ENCODE measurements at regions not wholly inside any gene's neighbourhood (a gene's known extent, or its start where the extent isn't known, plus 50 kb on each side); places are given as distances from the start of the nearest gene placed in this dataset.

GRCh38 chr16:6021276-6021943 lies 923.8 kb upstream of the EEF2KMT start:
- Mint-ChIP-seq H3K27me3 (peaks cover 3% of the 10 kb centered on the region), H3K36me3 (no peaks in the 10 kb centered on the region), H3K4me3 (no peak overlapping the region), H3K4me1 (no peaks in the 10 kb centered on the region), H3K27ac (no peak overlapping the region), H3K9me3 (no peaks in the 10 kb centered on the region)
- DNase-seq (ENCODE audit: low spot score in 2 of 2), result no peak
- no peak for ATAC-seq (ENCODE audit: low read depth)

DNA sequence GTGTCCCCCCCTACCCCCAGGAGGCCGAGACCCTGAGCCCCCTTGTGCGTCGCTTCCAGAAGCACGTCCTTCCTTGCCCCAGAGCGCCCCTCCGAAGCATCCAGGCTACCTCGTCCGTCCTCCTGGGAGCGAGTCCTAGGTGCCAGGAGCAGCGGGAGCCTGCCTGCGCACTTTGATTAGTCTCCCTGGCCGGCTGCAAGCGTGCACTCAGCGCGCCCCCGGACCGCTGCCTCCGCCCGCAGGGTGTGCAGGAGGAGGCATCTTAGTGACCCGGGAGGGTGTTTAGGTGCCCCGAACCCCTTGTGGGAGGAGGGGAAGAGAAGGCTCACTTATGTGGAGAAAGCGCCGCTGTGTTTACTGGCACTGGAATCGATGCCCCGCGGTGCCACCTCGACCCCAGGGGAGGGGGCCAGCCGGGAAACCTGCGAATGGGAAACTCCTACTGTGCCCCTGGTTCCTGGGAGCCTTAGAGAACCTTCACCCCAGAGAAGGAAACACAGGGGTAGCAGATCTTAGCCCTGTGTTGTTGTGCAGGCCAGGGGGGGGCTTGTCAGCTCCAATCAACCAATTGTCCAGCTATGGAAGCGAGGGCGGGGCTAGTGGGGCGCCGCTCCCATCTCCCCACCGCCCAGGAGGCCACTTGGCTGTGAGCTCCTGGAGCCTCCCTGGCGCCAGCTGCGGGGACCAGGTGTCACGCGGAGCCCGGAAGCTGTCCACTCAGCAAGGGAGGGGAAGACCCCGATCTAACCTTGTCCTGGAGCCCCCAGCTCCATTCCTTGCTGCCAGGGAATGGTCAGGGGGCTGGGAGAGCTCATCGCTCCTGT lies 922.8 kb upstream of the EEF2KMT start:
- no peak for ATAC-seq (ENCODE audit: low read depth)
- no peaks in the 10 kb centered on the region for H3K36me3 Mint-ChIP-seq
- H3K4me3 Mint-ChIP-seq, result no peak overlapping the region
- H3K9me3 Mint-ChIP-seq, result peaks cover 2% of the 10 kb centered on the region
- H3K27me3 Mint-ChIP-seq, result peaks cover 3% of the 10 kb centered on the region
- no peak for DNase-seq (ENCODE audit: low spot score in 2 of 2)
- no peak overlapping the region for H3K27ac Mint-ChIP-seq
- no peaks in the 10 kb centered on the region for H3K4me1 Mint-ChIP-seq

DNA sequence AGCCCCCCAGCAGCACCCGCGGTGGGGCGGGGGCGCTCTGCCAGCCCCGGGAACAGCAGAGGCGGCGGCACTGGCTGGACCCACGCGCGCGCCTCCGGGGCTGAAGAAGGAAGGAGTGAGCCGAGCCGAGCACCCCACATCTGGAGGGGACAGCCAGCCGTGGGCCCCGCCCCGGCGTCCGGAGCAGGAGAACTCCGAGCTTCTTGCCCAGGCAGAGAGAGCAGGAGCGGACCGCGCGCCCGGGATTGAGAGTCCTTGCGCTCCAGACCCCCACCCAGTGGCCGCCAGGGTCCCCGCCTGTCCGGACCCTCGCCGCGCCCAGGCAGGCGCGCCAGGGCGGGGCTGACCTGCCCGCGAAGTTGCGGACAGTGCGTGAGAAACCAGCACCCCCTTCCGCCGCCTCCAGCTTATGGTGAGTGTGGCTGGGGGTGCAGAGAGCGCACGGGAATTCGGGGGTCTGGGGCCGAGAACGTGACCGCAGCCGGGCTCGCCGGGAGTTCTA lies 921.9 kb upstream of the EEF2KMT start:
- no peak overlapping the region for H3K27ac Mint-ChIP-seq

DNA sequence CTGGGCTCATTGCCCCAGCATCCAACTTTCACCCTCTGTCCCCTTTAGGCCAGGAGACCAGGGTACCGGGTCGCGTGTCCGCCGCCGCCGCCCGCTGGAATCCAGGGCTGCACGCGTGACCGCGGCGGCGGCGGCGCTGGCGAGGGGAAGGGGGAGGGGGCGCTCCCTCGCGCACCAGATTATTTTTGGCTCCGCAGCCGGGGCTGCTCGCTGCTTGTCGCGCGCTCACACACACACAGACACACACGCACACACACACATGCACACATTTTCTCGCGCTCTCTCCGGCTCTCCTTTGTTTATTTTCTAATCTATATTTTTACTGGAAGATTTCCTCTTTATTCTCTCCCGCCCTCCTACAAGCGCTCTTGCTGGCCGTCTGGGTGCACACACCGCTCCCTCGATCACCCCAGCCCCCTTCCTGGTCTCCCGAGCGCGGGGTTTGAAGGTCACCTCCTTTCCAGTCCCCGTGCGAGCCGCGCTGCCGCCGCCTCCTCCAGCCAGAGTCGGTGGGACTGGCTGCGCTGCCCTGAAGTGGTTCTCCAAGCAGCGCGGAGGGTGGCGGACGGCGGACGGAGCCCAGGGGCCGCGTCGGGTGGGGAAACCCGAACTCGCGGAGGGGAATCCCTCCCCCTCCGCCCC lies 921.4 kb upstream of the EEF2KMT start:
- H3K4me1 Mint-ChIP-seq, result no peaks in the 10 kb centered on the region
- H3K36me3 Mint-ChIP-seq, result no peaks in the 10 kb centered on the region
- peaks cover 3% of the 10 kb centered on the region for H3K27me3 Mint-ChIP-seq
- no peak overlapping the region for H3K4me3 Mint-ChIP-seq
- ATAC-seq (ENCODE audit: low read depth) (no peak), DNase-seq (ENCODE audit: low spot score in 2 of 2) (no peak)
- H3K9me3 Mint-ChIP-seq, result peaks cover 2% of the 10 kb centered on the region
- H3K27ac Mint-ChIP-seq, result no peak overlapping the region

More for the DNA sequence above, 921.9 kb upstream of the EEF2KMT start:
- no peaks in the 10 kb centered on the region for H3K4me1 Mint-ChIP-seq
- no peak overlapping the region for H3K4me3 Mint-ChIP-seq
- peaks cover 3% of the 10 kb centered on the region for H3K27me3 Mint-ChIP-seq
- no peaks in the 10 kb centered on the region for H3K36me3 Mint-ChIP-seq
- peaks cover 2% of the 10 kb centered on the region for H3K9me3 Mint-ChIP-seq
- ATAC-seq (ENCODE audit: low read depth), result no peak
- no peak for DNase-seq (ENCODE audit: low spot score in 2 of 2)

DNA sequence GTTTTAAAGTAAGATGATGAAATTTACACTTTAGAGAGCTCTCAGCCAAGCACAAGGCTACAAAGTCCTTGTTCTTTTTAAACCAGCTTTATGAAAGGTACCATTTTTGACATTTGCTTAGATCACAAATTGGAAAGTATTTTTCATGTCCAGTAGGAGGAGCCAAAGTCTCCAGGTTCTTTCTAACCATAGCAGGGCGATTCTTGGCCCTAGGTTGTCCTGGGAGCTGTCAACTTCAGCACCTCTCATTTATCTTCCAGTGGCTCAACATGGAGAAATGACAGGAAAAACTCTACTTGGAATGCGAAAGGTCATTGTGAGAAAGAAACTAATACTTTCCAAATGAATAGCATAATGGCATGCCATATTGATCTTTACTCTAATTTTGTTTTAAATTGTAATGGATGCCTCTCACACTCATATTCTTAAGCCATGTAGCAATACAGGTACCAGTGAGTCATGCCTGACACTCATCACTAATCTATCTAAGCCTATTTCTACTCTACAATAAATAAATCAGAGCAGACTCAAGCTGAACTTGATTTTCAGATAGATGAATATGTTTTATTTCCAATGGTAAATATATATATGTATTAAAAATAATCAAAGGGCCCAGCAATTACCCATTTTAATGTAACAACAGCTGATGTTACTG lies 919.1 kb upstream of the EEF2KMT start:
- Mint-ChIP-seq H3K27ac (no peak overlapping the region), H3K27me3 (peaks cover 3% of the 10 kb centered on the region), H3K9me3 (peaks cover 2% of the 10 kb centered on the region), H3K36me3 (no peaks in the 10 kb centered on the region), H3K4me3 (no peak overlapping the region), H3K4me1 (no peaks in the 10 kb centered on the region)
- no peak for ATAC-seq (ENCODE audit: low read depth)
- no peak for DNase-seq (ENCODE audit: low spot score in 2 of 2)

DNA sequence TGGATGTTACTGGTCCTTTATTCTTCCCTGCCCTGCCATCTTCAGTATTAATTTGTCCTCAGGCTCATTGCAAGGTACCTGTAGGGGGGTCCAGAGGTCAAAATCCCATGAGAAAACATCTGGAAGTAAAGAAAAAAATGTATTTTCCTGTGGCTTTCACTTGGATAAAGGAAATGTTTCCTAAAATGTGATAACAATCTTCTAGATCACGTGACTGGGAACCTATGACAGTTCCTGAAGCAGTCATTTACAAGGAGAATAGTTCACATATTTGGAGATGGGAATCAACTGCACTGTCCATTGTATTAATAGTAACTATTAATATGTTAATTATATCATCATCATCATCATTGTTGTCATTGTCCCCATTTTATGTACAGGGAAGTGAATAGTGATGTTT lies 915.1 kb upstream of the EEF2KMT start:
- Mint-ChIP-seq H3K27ac (no peak overlapping the region), H3K4me1 (no peaks in the 10 kb centered on the region), H3K4me3 (no peak overlapping the region), H3K9me3 (peaks cover 6% of the 10 kb centered on the region), H3K36me3 (no peaks in the 10 kb centered on the region), H3K27me3 (no peaks in the 10 kb centered on the region)
- DNase-seq (ENCODE audit: low spot score in 2 of 2) (no peak), ATAC-seq (ENCODE audit: low read depth) (no peak)

DNA sequence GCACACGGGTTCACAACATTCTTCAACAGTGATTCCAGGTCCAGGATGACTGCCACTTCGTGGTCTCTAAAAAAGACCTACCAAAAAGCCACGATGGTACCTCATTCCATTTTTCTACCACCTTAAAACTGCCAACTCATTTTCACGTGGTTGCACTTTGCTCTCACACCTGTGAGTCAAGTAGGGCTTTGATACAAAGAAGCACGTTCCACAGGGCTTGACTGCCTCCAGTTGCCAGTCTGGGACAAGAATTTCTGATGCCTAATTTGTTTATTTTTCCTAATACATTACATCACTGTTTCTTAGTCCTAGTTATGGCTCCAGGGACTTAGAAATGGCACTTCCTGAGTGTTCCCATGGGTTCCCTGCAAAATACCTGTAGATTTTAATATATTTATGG lies 911.6 kb upstream of the EEF2KMT start:
- no peaks in the 10 kb centered on the region for H3K36me3 Mint-ChIP-seq
- H3K27me3 Mint-ChIP-seq, result no peaks in the 10 kb centered on the region
- no peak for ATAC-seq (ENCODE audit: low read depth)
- H3K4me3 Mint-ChIP-seq, result no peak overlapping the region
- H3K27ac Mint-ChIP-seq, result no peak overlapping the region
- peaks cover 16% of the 10 kb centered on the region for H3K9me3 Mint-ChIP-seq
- no peaks in the 10 kb centered on the region for H3K4me1 Mint-ChIP-seq
- DNase-seq (ENCODE audit: low spot score in 2 of 2), result no peak

- ATAC-seq (ENCODE audit: low read depth) (no peak), DNase-seq (ENCODE audit: low spot score in 2 of 2) (no peak)
- H3K27me3 Mint-ChIP-seq, result no peaks in the 10 kb centered on the region
- H3K4me3 Mint-ChIP-seq, result no peak overlapping the region
- H3K4me1 Mint-ChIP-seq, result no peaks in the 10 kb centered on the region
- no peaks in the 10 kb centered on the region for H3K36me3 Mint-ChIP-seq
- H3K9me3 Mint-ChIP-seq, result peaks cover 16% of the 10 kb centered on the region
- H3K27ac Mint-ChIP-seq, result no peak overlapping the region
Observed at GRCh38 chr16:6008670-6009069, 911.1 kb upstream of the EEF2KMT start.

- H3K9me3 Mint-ChIP-seq, result peaks cover 6% of the 10 kb centered on the region
- no peak overlapping the region for H3K27ac Mint-ChIP-seq
- H3K27me3 Mint-ChIP-seq, result no peaks in the 10 kb centered on the region
- ATAC-seq (ENCODE audit: low read depth) (no peak), DNase-seq (ENCODE audit: low spot score in 2 of 2) (no peak)
- no peaks in the 10 kb centered on the region for H3K4me1 Mint-ChIP-seq
- no peak overlapping the region for H3K4me3 Mint-ChIP-seq
- no peaks in the 10 kb centered on the region for H3K36me3 Mint-ChIP-seq
Observed at GRCh38 chr16:5993356-5993755, 895.8 kb upstream of the EEF2KMT start.

DNA sequence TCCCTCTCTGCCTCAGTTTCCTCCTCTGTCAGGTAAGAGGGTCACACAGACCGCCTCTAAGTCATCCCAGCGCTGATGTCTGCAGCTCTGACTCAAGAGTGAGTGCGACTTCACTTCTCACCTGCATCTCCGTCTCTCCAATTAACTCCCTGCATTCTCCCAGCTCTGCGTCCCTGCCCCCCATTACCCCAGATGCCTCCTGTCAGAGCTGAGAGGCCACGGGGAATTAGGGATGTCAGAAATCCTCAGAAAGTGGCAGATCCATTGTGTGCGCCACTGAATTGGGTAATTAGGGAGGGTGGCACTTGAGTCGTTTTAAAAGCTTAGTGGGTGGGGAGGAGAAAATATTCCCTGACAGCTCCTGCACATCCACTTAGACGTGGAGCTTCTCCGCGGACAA lies 885.4 kb upstream of the EEF2KMT start:
- DNase-seq (ENCODE audit: low spot score in 2 of 2), result no peak
- Mint-ChIP-seq H3K4me3 (no peak overlapping the region), H3K9me3 (peaks cover 6% of the 10 kb centered on the region), H3K27ac (no peak overlapping the region), H3K36me3 (no peaks in the 10 kb centered on the region), H3K4me1 (no peaks in the 10 kb centered on the region), H3K27me3 (no peaks in the 10 kb centered on the region)
- ATAC-seq (ENCODE audit: low read depth), result no peak

DNA sequence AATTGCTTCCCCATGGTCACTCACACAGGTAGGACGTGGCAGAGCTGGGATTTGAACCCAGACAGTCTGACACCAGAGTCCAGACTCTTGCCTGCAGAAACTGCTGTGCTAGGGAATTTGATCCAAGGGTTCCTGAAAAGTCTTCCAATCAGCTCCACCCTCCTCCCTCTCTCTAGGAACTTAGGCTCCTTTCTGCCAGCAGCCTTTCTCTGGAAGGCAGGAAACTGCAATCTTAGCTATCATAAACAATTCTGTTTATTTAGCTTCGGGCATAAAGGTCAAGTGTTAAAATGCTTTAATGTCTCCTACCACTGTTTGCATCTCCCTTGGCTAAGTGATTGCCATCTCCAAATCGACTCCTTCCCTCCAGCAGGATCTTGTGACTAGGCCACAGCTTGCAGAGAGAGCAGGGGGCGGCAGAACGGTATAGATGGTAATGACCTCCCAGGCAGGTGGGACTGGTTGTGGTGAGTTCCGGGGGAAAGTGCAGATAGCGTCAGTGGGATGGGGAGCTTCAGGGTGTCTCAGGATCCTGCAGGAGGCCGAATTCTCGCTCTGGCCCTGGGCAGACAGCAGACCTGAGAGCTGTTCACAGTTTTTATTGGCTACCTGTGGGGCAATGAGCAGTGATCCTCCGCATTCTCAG lies 882.4 kb upstream of the EEF2KMT start:
- Mint-ChIP-seq H3K9me3 (peaks cover 6% of the 10 kb centered on the region), H3K27ac (no peak overlapping the region), H3K27me3 (no peaks in the 10 kb centered on the region), H3K36me3 (no peaks in the 10 kb centered on the region), H3K4me1 (no peaks in the 10 kb centered on the region), H3K4me3 (no peak overlapping the region)
- DNase-seq (ENCODE audit: low spot score in 2 of 2) (no peak), ATAC-seq (ENCODE audit: low read depth) (no peak)

DNA sequence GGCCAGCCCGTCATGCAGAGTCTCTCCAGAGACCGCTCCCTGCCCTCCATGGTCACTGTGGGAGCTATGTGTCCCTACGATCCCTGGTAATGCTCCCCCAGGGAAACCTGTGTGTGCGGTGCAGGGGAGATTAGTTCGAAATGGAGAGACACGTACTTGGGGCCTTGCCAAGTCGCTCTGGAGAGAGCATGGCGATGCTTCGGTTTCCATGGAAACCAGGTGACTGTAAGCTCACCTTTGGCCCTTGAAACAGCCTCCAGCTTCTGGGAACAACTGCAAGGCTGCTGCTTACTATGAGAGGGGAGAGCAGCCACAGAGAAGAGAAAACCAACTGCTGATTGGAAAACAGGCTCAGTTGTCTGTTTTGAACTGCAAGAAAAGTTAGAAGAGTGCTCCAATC lies 879.7 kb upstream of the EEF2KMT start:
- Mint-ChIP-seq H3K4me1 (no peaks in the 10 kb centered on the region), H3K36me3 (no peaks in the 10 kb centered on the region), H3K27ac (no peak overlapping the region), H3K27me3 (no peaks in the 10 kb centered on the region), H3K9me3 (peaks cover 2% of the 10 kb centered on the region), H3K4me3 (no peak overlapping the region)
- DNase-seq (ENCODE audit: low spot score in 2 of 2) (no peak), ATAC-seq (ENCODE audit: low read depth) (no peak)

- no peak overlapping the region for H3K27ac Mint-ChIP-seq
- H3K36me3 Mint-ChIP-seq, result no peaks in the 10 kb centered on the region
- H3K4me3 Mint-ChIP-seq, result no peak overlapping the region
- ATAC-seq (ENCODE audit: low read depth), result no peak
- no peaks in the 10 kb centered on the region for H3K27me3 Mint-ChIP-seq
- no peak for DNase-seq (ENCODE audit: low spot score in 2 of 2)
- peaks cover 9% of the 10 kb centered on the region for H3K9me3 Mint-ChIP-seq
- no peaks in the 10 kb centered on the region for H3K4me1 Mint-ChIP-seq
Observed at GRCh38 chr16:5972747-5973146, 875.2 kb upstream of the EEF2KMT start.

All from memory B cell (primary cell).